RCC 7860 (cell line): ENCODE measurements at regions not wholly inside any gene's neighbourhood (a gene's known extent, or its start where the extent isn't known, plus 50 kb on each side); places are given as distances from the start of the nearest gene placed in this dataset.
"Not testable (repeated sequence)": the region's sequence is repeated elsewhere in the genome, so short reads cannot be mapped to it uniquely, and the experiment has no call there.

ENCODE experiments used
- DNase-seq: peaks from one replicate; pipeline ENCODE4 v3.0.0-alpha.2; 2015; ENCODE audit warnings: low spot score
- FAIRE-seq: peaks from 2 replicates; lab custom pipeline; 2012; peaks lifted over from hg19 to GRCh38; lab: Jason Lieb, UNC

DNA sequence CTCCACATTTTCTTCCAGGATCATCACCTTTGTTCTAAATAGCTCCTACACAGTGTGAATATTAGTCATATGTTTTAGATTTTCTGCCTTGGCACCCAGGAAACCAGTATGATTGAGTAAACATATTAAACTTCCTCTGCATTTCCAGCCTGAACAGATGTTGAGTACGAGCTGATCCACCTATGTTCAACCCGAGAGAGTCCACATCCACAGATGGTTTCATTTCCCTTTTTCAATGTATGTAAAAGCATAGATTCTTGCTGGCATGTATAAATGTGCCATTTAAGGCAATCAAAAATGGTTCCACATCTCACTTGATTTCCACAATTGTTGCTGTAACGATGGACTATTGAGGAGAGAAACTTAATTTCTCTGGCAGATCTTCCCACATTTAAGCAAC is 74.2 kb downstream of the ZNF716 start:
- FAIRE-seq, DNase-seq: not testable (repeated sequence)

DNA sequence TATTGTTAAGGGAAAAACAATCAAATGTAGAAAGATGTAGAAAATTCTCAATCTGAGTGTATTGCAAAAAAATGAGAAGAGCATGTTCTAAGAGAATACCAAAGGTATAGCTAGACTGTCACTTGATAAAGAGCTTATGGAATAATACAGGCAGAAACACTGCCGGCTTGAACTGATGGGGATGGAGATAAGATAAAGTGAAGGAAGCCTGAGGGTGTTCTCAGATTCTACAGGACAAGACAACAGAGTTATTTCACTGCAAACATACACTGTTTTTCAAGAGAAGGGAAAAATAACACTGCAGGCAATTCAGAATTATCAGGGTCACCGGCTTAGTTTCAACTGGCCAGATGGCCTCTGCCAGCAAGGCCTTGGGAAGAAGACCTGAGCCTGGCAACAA is 80.0 kb downstream of the ZNF716 start:
- FAIRE-seq (no peak), DNase-seq (no peak)

DNA sequence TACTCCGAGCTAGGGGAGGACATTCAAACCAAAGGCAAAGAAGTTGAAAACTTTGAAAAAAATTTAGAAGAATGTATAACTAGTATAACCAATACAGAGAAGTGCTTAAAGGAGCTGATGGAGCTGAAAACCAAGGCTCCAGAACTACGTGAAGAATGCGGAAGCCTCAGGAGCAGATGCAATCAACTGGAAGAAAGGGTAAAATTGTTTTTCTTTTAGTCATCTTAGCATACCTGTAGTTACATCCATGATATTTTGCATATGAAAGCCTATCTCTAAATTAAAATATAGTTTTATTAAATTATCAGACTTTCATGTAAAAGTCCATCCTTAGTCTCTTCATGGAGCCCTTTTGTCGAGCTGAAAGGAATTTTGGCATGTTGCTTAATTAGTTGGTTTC is 90.7 kb downstream of the ZNF716 start:
- peak; percentile 76 for FAIRE-seq

DNA sequence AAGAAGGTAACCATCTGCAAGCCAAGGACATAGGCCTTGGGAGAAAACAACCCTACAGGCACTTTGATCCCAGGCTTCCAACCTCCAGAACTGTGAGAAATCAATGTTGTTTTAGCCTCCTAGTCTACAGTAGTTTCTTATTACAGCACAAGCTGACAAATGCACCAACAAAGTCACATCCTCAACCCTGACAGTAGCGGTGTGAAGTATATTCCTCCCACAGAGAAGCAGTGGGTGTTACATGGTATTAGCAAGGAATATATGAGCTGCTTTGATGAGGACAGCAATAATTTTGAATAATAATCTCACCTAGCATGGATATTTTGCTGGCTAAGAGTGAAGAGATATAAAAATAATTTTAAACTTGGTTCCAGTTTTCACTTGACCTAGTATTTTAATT is 92.4 kb downstream of the ZNF716 start:
- DNase-seq: not testable (repeated sequence)

More for the DNA sequence above, 90.7 kb downstream of the ZNF716 start:
- peak; percentile 62 for DNase-seq

DNA sequence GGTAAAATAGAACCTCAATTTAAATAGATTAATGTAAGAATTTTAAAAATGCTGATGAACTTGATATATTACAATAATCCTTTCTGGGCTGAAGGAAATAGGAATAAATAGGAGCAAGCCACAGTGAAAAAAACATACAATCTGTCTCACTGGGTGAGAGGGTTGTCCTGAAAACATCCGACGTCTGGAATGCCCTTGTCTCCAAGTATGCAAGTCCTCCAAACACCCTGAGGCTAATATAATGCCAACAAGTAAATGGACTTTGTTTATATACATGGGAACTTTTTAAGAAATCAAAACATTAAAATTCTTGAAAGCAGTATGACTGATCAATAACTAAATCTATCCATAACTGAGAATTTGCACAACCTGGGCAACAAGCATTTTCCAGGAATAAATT is 97.4 kb downstream of the ZNF716 start:
- FAIRE-seq, DNase-seq: not testable (repeated sequence)

More for the DNA sequence above, 92.4 kb downstream of the ZNF716 start:
- not testable (repeated sequence) for FAIRE-seq

DNA sequence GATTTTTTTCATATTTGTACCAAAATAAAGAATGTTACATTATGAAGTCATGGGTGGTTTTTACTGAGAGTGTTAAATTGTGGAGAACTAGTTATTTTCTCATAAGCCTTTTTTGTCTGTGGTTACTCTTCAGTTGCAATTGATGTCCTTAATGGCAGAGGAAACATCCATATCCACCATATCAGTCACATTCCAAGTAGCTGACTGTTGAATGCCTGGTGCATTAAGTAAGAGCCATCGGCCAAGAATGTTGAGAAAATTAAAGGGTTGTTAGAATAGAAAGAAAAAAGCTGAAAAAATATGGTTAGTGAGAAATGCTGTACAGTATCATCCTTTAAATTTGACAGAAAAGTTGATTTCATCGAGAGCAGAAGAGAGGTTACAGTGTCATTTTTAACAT is 100.0 kb downstream of the ZNF716 start:
- DNase-seq (peak; percentile 74), FAIRE-seq (peak; percentile 86)

DNA sequence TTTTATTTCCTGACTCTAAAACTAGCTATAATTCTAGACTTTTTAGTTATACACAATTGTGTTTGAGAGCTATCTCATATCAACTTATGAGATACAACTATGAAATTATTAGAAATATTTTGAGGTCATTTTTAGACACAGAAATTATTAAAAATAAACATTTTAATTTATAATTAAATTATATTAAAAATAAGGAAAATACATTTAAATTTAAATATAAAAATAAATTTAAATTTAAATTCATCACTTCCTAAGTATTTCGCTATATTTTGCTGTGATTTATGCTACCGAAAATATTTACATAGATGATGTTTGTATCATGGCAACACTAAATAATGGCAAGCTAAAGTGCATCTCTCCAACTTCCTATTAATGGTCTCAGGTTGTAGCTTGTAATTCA is 105.7 kb downstream of the ZNF716 start:
- not testable (repeated sequence) for DNase-seq
- peak; percentile 89 for FAIRE-seq

DNA sequence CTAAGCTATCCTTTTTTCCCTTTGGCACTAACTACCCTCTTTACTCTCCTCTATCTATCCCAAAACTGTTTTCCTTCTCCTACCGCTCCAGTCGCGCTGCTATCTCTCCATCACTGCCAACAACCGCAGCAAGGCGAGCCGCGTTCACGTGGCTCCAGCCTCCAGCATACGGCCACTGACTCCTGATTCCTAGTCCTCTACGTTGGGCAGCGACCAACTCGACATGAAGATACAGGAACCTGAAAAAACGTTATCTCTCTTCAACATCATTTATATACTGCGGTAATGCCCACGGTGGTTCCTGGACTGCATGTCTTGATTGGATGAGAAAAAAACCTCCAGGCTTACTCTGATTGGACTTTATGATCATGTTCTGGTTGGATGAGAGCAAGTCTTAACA is 129.5 kb downstream of the ZNF716 start:
- no peak for FAIRE-seq
- no peak for DNase-seq
